ENCODE measurements at regions not wholly inside any gene's neighbourhood (a gene's known extent, or its start where the extent isn't known, plus 50 kb on each side); places are given as distances from the start of the nearest gene placed in this dataset.

DNA sequence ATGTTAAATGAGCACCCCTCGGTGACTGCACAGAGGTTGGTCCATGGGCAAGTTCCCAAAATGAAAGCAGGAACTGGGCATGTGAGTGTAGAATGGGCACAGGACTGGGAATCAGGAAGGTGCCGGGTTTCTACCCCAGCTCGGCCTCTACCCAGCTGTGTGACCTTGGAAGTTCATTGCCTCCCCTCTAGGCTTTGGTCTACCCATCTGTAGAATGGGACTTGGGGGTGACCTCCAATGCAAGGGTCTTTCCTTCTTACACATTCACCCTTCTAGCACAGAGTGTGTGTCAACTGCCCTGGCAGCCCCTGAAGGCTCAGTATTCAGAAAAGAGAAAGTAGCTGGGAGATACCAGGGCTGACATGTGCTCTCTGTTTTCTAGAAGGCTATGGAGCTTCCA is 72.3 kb upstream of the PIAS1 start:
- H3K27me3 ChIP-seq (ENCODE audit: control insufficient read depth in 2 of 2, insufficient read depth in 2 of 2, low read length in 2 of 2): no peaks in the 10 kb centered on the region
- no peak overlapping the region for H3K4me2 ChIP-seq (replicated peaks; ENCODE audit: extremely low read depth, low read length, poor library complexity, severe bottlenecking)
- H3K9me3 ChIP-seq (replicated peaks in 1 of 2; ENCODE audit: control insufficient read depth in 1 of 2, insufficient read depth in 1 of 2, low read length in 2 of 2): no peaks in the 10 kb centered on the region
- no peak for DNase-seq
- H3K4me3 ChIP-seq (replicated peaks in 1 of 3; ENCODE audit: low read depth in 2 of 3, low read length in 3 of 3): no peak overlapping the region
- H3K9ac ChIP-seq (ENCODE audit: insufficient read depth, low read length, poor library complexity, severe bottlenecking): no peak overlapping the region
- no CpG with 5 or more reads among the region's 3 CpGs for WGBS (ENCODE audit: insufficient coverage)
- no peaks in the 10 kb centered on the region for H3K4me1 Mint-ChIP-seq
- H3K4me1 ChIP-seq (ENCODE audit: control insufficient read depth in 1 of 2, insufficient read depth in 2 of 2, low read length in 2 of 2): no peaks in the 10 kb centered on the region
- intact Hi-C loops (cut with micrococcal nuclease): no loop called here
- no peaks in the 10 kb centered on the region for H3K36me3 Mint-ChIP-seq
- H4K20me1 ChIP-seq (ENCODE audit: insufficient read depth, low read length): no peaks in the 10 kb centered on the region
- no peaks in the 10 kb centered on the region for H3K79me2 ChIP-seq (ENCODE audit: insufficient read depth, low read length)
- TF ChIP-seq CTCF (IDR thresholded peaks at IDR 0.05): no peak
- H2AFZ ChIP-seq (ENCODE audit: insufficient read depth, low read depth, low read length, poor library complexity, severe bottlenecking): no peak overlapping the region
- no peak overlapping the region for H3K27ac ChIP-seq (ENCODE audit: low read depth in 1 of 2, low read length in 2 of 2)
- no peak overlapping the region for H3K27ac Mint-ChIP-seq
- H3K9me3 Mint-ChIP-seq: peaks cover 0 to 2% (median 1%) of the 10 kb centered on the region in 7 donors
- no peak overlapping the region for H3K4me3 Mint-ChIP-seq
- H3K27me3 Mint-ChIP-seq (ENCODE audit: low read depth in 3 of 3): peaks cover 0 to 2% (median 0%) of the 10 kb centered on the region in 3 donors
- H3K36me3 ChIP-seq (replicated peaks in 1 of 2; ENCODE audit: control insufficient read depth in 1 of 2, insufficient read depth in 2 of 2, low read length in 2 of 2): no peaks in the 10 kb centered on the region

DNA sequence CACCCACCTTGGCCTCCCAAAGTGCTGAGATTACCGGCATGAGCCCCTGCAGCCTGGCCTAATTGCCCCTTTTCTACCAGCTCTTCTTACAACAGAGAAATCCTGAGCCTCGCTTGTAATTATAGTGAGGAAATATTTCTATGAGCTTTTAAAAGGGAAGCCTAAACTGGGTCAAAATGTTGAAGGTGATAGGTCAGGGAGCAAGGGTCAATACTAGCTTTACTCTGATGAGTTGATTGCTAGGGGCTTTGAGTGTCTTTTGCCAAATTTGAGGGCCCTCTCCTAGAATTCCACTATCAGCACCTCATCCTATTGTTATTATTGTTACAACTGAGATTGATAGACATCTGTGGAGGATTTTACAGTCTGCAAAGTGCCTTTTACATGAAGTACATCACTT is 62.4 kb upstream of the PIAS1 start:
- no peak for DNase-seq
- Histone ChIP-seq H3K27me3 (ENCODE audit: control insufficient read depth in 2 of 2, insufficient read depth in 2 of 2, low read length in 2 of 2) (no peaks in the 10 kb centered on the region), H2AFZ (ENCODE audit: insufficient read depth, low read depth, low read length, poor library complexity, severe bottlenecking) (no peak overlapping the region), H3K4me1 (ENCODE audit: control insufficient read depth in 1 of 2, insufficient read depth in 2 of 2, low read length in 2 of 2) (no peaks in the 10 kb centered on the region), H3K4me3 (replicated peaks in 1 of 3; ENCODE audit: low read depth in 2 of 3, low read length in 3 of 3) (no peak overlapping the region), H3K4me2 (replicated peaks; ENCODE audit: extremely low read depth, low read length, poor library complexity, severe bottlenecking) (no peak overlapping the region), H3K9ac (ENCODE audit: insufficient read depth, low read length, poor library complexity, severe bottlenecking) (no peak overlapping the region), H3K79me2 (ENCODE audit: insufficient read depth, low read length) (no peaks in the 10 kb centered on the region), H4K20me1 (ENCODE audit: insufficient read depth, low read length) (no peaks in the 10 kb centered on the region), H3K36me3 (replicated peaks in 1 of 2; ENCODE audit: control insufficient read depth in 1 of 2, insufficient read depth in 2 of 2, low read length in 2 of 2) (no peaks in the 10 kb centered on the region), H3K27ac (ENCODE audit: low read depth in 1 of 2, low read length in 2 of 2) (no peak overlapping the region), H3K9me3 (replicated peaks in 1 of 2; ENCODE audit: control insufficient read depth in 1 of 2, insufficient read depth in 1 of 2, low read length in 2 of 2) (no peaks in the 10 kb centered on the region)
- intact Hi-C loops (cut with micrococcal nuclease): no loop called here
- no peaks in the 10 kb centered on the region for H3K36me3 Mint-ChIP-seq
- H3K9me3 Mint-ChIP-seq: no peaks in the 10 kb centered on the region
- H3K27ac Mint-ChIP-seq: no peak overlapping the region
- TF ChIP-seq CTCF (IDR thresholded peaks at IDR 0.05): no peak
- peaks cover 5% of the 10 kb centered on the region for H3K4me1 Mint-ChIP-seq
- no peak overlapping the region for H3K4me3 Mint-ChIP-seq
- peaks cover 0 to 8% (median 2%) of the 10 kb centered on the region in 3 donors for H3K27me3 Mint-ChIP-seq (ENCODE audit: low read depth in 3 of 3)
- no CpG with 5 or more reads among the region's 2 CpGs for WGBS (ENCODE audit: insufficient coverage)
